GM12873 (cell line): ENCODE measurements at regions not wholly inside any gene's neighbourhood (a gene's known extent, or its start where the extent isn't known, plus 50 kb on each side); places are given as distances from the start of the nearest gene placed in this dataset.

ENCODE experiments used
- TF ChIP-seq, protein P1 (sequence below): IDR thresholded peaks from 2 replicates; pipeline ENCODE4 v1.5.1; 2012; ENCODE audit warnings: low read depth, mild to moderate bottlenecking, moderate library complexity, low read length, control low read depth; ENCODE audit not compliant: insufficient read depth; ENCODE audit errors: missing control alignments

GRCh38 chr2:128593879-128594650 lies 275.4 kb upstream of the HS6ST1 start:
- TF ChIP-seq, protein P1, sequence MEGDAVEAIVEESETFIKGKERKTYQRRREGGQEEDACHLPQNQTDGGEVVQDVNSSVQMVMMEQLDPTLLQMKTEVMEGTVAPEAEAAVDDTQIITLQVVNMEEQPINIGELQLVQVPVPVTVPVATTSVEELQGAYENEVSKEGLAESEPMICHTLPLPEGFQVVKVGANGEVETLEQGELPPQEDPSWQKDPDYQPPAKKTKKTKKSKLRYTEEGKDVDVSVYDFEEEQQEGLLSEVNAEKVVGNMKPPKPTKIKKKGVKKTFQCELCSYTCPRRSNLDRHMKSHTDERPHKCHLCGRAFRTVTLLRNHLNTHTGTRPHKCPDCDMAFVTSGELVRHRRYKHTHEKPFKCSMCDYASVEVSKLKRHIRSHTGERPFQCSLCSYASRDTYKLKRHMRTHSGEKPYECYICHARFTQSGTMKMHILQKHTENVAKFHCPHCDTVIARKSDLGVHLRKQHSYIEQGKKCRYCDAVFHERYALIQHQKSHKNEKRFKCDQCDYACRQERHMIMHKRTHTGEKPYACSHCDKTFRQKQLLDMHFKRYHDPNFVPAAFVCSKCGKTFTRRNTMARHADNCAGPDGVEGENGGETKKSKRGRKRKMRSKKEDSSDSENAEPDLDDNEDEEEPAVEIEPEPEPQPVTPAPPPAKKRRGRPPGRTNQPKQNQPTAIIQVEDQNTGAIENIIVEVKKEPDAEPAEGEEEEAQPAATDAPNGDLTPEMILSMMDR = no peak

- TF ChIP-seq, protein P1 = no peak
These were observed 275.9 kb upstream of the HS6ST1 start for GRCh38 chr2:128594651-128594910.

GRCh38 chr2:128594953-128595677 lies 276.4 kb upstream of the HS6ST1 start:
- TF ChIP-seq, protein P1 = no peak

GRCh38 chr2:128595763-128596395 lies 277.2 kb upstream of the HS6ST1 start:
- TF ChIP-seq, protein P1 = no peak

DNA sequence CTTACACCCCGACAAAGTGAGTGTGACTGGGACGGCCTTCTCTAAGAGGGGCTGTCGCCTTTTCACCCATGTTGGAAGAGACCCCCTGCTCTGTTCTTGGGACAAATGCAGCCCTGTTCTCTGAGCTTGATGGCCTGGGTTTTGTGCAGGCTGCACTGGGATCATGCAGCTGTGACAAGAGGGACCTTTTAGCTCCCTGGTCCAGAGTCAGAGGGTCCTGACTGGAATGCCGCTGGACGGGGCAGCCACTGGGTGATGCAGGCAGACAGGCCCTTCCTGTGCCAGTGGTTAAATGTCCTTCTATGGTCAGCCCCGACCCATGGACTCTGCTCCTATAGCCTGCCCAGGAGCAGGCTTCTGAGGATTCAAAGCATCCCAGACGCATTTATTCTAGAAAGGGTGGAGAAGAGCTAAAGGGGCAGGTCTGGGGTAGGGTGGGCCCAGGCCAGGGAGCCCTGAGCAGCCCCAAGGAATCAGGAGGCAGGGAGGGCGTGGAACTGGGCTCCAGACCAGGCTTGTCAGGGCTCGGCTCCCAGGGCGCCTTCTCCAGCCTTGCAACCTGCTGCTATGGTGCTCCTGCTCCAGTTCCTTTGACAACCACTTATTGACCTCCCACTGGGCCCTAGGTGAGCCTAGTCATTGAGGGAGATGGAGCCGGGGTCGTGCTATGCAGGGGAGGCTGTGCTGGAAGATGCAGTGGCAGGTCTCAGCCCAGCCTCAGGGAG lies 277.9 kb upstream of the HS6ST1 start:
- TF ChIP-seq, protein P1 = no peak

DNA sequence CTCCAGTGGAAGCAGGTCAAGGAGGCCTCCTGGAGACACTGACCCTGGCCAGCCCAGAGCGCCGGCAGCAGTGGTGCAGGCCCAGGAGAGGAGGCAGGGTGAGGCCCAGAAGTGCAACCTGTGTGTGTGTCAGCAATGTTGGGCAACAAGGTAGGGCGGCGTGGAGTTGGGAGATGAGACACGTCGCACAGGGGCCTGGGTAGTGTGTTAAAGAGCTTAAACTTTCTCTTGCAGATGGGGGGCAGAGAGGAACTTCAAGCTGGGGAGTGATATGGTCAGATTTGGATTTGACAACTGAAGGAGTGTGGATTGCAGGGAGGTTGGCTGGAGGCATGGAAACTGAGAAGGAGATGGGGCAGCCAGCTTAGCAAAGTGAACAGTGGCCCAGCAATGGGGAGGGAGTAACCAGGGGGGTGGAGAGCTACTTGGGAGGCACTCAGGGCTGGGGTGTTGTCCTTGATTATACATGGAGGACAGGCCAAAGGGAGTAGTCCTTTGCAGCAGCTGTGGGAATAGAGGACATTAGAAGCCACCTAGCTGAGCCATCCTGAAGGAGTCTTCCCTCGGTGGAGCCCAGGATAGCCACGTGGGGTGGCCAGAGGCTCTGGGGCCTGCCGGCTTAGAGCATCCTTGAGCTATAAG lies 278.6 kb upstream of the HS6ST1 start:
- TF ChIP-seq, protein P1 = no peak
